Activated T-cell treated with anti-CD3 and anti-CD28 coated beads, Interleukin-2, amount 50 U/mL, for 48 hours (primary cell): ENCODE measurements at regions not wholly inside any gene's neighbourhood (a gene's known extent, or its start where the extent isn't known, plus 50 kb on each side); places are given as distances from the start of the nearest gene placed in this dataset.

Experiments used
- DNase-seq, 2 experiments: peaks; one replicate each; pipeline ENCODE4 v3.0.0-alpha.2; 2020

- no peak for DNase-seq
These were observed 125.0 kb upstream of the NCAM1 start for GRCh38 chr11:112836256-112836602.

GRCh38 chr11:112837162-112837826 lies 123.9 kb upstream of the NCAM1 start:
- no peak for DNase-seq

- no peak for DNase-seq
These were observed 122.2 kb upstream of the NCAM1 start for GRCh38 chr11:112839051-112839450.

GRCh38 chr11:112841729-112842128 lies 119.5 kb upstream of the NCAM1 start:
- no peak for DNase-seq

GRCh38 chr11:112842151-112842550 lies 119.1 kb upstream of the NCAM1 start:
- DNase-seq, result no peak

GRCh38 chr11:112844517-112844916 lies 116.7 kb upstream of the NCAM1 start:
- no peak for DNase-seq

- DNase-seq, result no peak
These were observed 113.7 kb upstream of the NCAM1 start for GRCh38 chr11:112847568-112847967.

- no peak for DNase-seq
These were observed 108.9 kb upstream of the NCAM1 start for GRCh38 chr11:112852143-112852866.

GRCh38 chr11:112856133-112856532 lies 105.1 kb upstream of the NCAM1 start:
- no peak for DNase-seq

- DNase-seq, result no peak
These were observed 104.6 kb upstream of the NCAM1 start for GRCh38 chr11:112856591-112856990.

- DNase-seq, result no peak
These were observed 102.8 kb upstream of the NCAM1 start for GRCh38 chr11:112858289-112859023.

GRCh38 chr11:112859787-112860186 lies 101.4 kb upstream of the NCAM1 start:
- no peak for DNase-seq

- DNase-seq, result no peak
These were observed 99.9 kb upstream of the NCAM1 start for GRCh38 chr11:112861356-112861755.

- no peak for DNase-seq
These were observed 97.9 kb upstream of the NCAM1 start for GRCh38 chr11:112863305-112863704.

GRCh38 chr11:112864672-112865071 lies 96.5 kb upstream of the NCAM1 start:
- no peak for DNase-seq

- no peak for DNase-seq
These were observed 89.2 kb upstream of the NCAM1 start for GRCh38 chr11:112871909-112872500.

- no peak for DNase-seq
These were observed 86.2 kb upstream of the NCAM1 start for GRCh38 chr11:112874980-112875379.

- no peak for DNase-seq
These were observed 83.6 kb upstream of the NCAM1 start for GRCh38 chr11:112877581-112877980.

- no peak for DNase-seq
These were observed 83.1 kb upstream of the NCAM1 start for GRCh38 chr11:112878033-112878601.

GRCh38 chr11:112880495-112880894 lies 80.7 kb upstream of the NCAM1 start:
- no peak for DNase-seq

- no peak for DNase-seq
These were observed 79.8 kb upstream of the NCAM1 start for GRCh38 chr11:112881461-112881860.

- DNase-seq, result no peak
These were observed 78.5 kb upstream of the NCAM1 start for GRCh38 chr11:112882494-112883381.
